ENCODE measurements at regions not wholly inside any gene's neighbourhood (a gene's known extent, or its start where the extent isn't known, plus 50 kb on each side); places are given as distances from the start of the nearest gene placed in this dataset.

- no peak overlapping the region for H3K4me3 ChIP-seq (ENCODE audit: control insufficient read depth, low read depth, low read length)
- no peak for TF ChIP-seq CTCF (IDR thresholded peaks at IDR 0.05; ENCODE audit: control insufficient read depth, insufficient read depth, low read depth, low read length, missing control alignments)
- DNase-seq (ENCODE audit: low read depth): no peak
Measured at GRCh38 chr18:61164321-61164720, 168.9 kb upstream of the CDH20 start.

- DNase-seq (ENCODE audit: low read depth): no peak
- H3K4me3 ChIP-seq (ENCODE audit: control insufficient read depth, low read depth, low read length): no peak overlapping the region
- no peak for TF ChIP-seq CTCF (IDR thresholded peaks at IDR 0.05; ENCODE audit: control insufficient read depth, insufficient read depth, low read depth, low read length, missing control alignments)
Measured at GRCh38 chr18:61167902-61168301, 165.3 kb upstream of the CDH20 start.

- TF ChIP-seq CTCF (IDR thresholded peaks at IDR 0.05; ENCODE audit: control insufficient read depth, insufficient read depth, low read depth, low read length, missing control alignments): no peak
- H3K4me3 ChIP-seq (ENCODE audit: control insufficient read depth, low read depth, low read length): no peak overlapping the region
- DNase-seq (ENCODE audit: low read depth): no peak
Measured at GRCh38 chr18:61169386-61169785, 163.8 kb upstream of the CDH20 start.

- no peak for TF ChIP-seq CTCF (IDR thresholded peaks at IDR 0.05; ENCODE audit: control insufficient read depth, insufficient read depth, low read depth, low read length, missing control alignments)
- no peak for DNase-seq (ENCODE audit: low read depth)
- H3K4me3 ChIP-seq (ENCODE audit: control insufficient read depth, low read depth, low read length): no peak overlapping the region
Measured at GRCh38 chr18:61172624-61173023, 160.6 kb upstream of the CDH20 start.

GRCh38 chr18:61173554-61173953, 159.7 kb upstream of the CDH20 start:
- TF ChIP-seq CTCF (IDR thresholded peaks at IDR 0.05; ENCODE audit: control insufficient read depth, insufficient read depth, low read depth, low read length, missing control alignments): no peak
- no peak overlapping the region for H3K4me3 ChIP-seq (ENCODE audit: control insufficient read depth, low read depth, low read length)
- DNase-seq (ENCODE audit: low read depth): no peak

GRCh38 chr18:61183798-61184197, 149.4 kb upstream of the CDH20 start:
- no peak overlapping the region for H3K4me3 ChIP-seq (ENCODE audit: control insufficient read depth, low read depth, low read length)
- TF ChIP-seq CTCF (IDR thresholded peaks at IDR 0.05; ENCODE audit: control insufficient read depth, insufficient read depth, low read depth, low read length, missing control alignments): no peak
- DNase-seq (ENCODE audit: low read depth): no peak

GRCh38 chr18:61187971-61188370, 145.3 kb upstream of the CDH20 start:
- TF ChIP-seq CTCF (IDR thresholded peaks at IDR 0.05; ENCODE audit: control insufficient read depth, insufficient read depth, low read depth, low read length, missing control alignments): no peak
- no peak overlapping the region for H3K4me3 ChIP-seq (ENCODE audit: control insufficient read depth, low read depth, low read length)
- no peak for DNase-seq (ENCODE audit: low read depth)

All from AG09309 (cell line).